ENCODE measurements at regions not wholly inside any gene's neighbourhood (a gene's known extent, or its start where the extent isn't known, plus 50 kb on each side); places are given as distances from the start of the nearest gene placed in this dataset.
"Not testable (repeated sequence)": the region's sequence is repeated elsewhere in the genome, so short reads cannot be mapped to it uniquely, and the experiment has no call there.

GRCh38 chr15:79492065-79492464 lies 59.9 kb downstream of the MINAR1 start:
- no peak for DNase-seq

GRCh38 chr15:79494384-79494909 lies 62.3 kb downstream of the MINAR1 start:
- no peak for DNase-seq

- no peak for DNase-seq
Measured at GRCh38 chr15:79494963-79495755, 63.0 kb downstream of the MINAR1 start.

- DNase-seq = no peak
Measured at GRCh38 chr15:79495775-79496174, 63.6 kb downstream of the MINAR1 start.

- DNase-seq = no peak
Measured at GRCh38 chr15:79496838-79497237, 64.7 kb downstream of the MINAR1 start.

GRCh38 chr15:79501086-79501485 lies 69.0 kb downstream of the MINAR1 start:
- no peak for DNase-seq

GRCh38 chr15:79505956-79506355 lies 73.8 kb downstream of the MINAR1 start:
- DNase-seq = no peak

- not testable (repeated sequence) for DNase-seq
Measured at GRCh38 chr15:79512844-79513243, 80.7 kb downstream of the MINAR1 start.

- no peak for DNase-seq
Measured at GRCh38 chr15:79513417-79513816, 81.3 kb downstream of the MINAR1 start.

- DNase-seq = no peak
Measured at GRCh38 chr15:79513940-79514339, 81.8 kb downstream of the MINAR1 start.

- no peak for DNase-seq
Measured at GRCh38 chr15:79515300-79516027, 83.3 kb downstream of the MINAR1 start.

GRCh38 chr15:79516155-79516554 lies 84.0 kb downstream of the MINAR1 start:
- DNase-seq = no peak

GRCh38 chr15:79516646-79517045 lies 84.5 kb downstream of the MINAR1 start:
- DNase-seq = no peak

GRCh38 chr15:79519628-79520027 lies 87.5 kb downstream of the MINAR1 start:
- no peak for DNase-seq

GRCh38 chr15:79520654-79521053 lies 88.5 kb downstream of the MINAR1 start:
- no peak for DNase-seq

- no peak for DNase-seq
Measured at GRCh38 chr15:79522656-79523055, 90.5 kb downstream of the MINAR1 start.

GRCh38 chr15:79523266-79523665 lies 91.1 kb downstream of the MINAR1 start:
- DNase-seq = no peak

- no peak for DNase-seq
Measured at GRCh38 chr15:79524531-79524930, 92.4 kb downstream of the MINAR1 start.

GRCh38 chr15:79526376-79526775 lies 94.2 kb downstream of the MINAR1 start:
- DNase-seq = no peak

- DNase-seq = no peak
Measured at GRCh38 chr15:79527821-79528220, 95.7 kb downstream of the MINAR1 start.

- no peak for DNase-seq
Measured at GRCh38 chr15:79529157-79529785, 97.1 kb downstream of the MINAR1 start.

GRCh38 chr15:79535536-79535935 lies 103.4 kb downstream of the MINAR1 start:
- DNase-seq = no peak

GRCh38 chr15:79538527-79538926 lies 106.4 kb downstream of the MINAR1 start:
- no peak for DNase-seq
